Gastrocnemius medialis (tissue), 4 donors: ENCODE measurements at regions not wholly inside any gene's neighbourhood (a gene's known extent, or its start where the extent isn't known, plus 50 kb on each side); places are given as distances from the start of the nearest gene placed in this dataset.

Source experiments
- POLR2A ChIP-seq, 2 donors: fragments of 450-650 bp; IDR thresholded peaks; one replicate each; pipeline ENCODE4 v1.6.1; 2017; ENCODE audit warnings: antibody characterized with exemption in 2 of 2, mild to moderate bottlenecking in 2 of 2, moderate library complexity in 2 of 2
- TF ChIP-seq, protein P1 (sequence below), 5 experiments: fragments of 450-650 bp in 3 of 5; fragments of 200-600 bp in 2 of 5; sonication (generic) in 2 of 5; IDR thresholded peaks in 4 of 5; conservative IDR thresholded peaks in 1 of 5; 1 replicate in 4 of 5; 2 replicates in 1 of 5; pipeline ENCODE4 v1.5.1; 2016 to 2019; ENCODE audit warnings: antibody characterized with exemption in 5 of 5, mild to moderate bottlenecking in 3 of 5, moderate library complexity in 3 of 5

DNA sequence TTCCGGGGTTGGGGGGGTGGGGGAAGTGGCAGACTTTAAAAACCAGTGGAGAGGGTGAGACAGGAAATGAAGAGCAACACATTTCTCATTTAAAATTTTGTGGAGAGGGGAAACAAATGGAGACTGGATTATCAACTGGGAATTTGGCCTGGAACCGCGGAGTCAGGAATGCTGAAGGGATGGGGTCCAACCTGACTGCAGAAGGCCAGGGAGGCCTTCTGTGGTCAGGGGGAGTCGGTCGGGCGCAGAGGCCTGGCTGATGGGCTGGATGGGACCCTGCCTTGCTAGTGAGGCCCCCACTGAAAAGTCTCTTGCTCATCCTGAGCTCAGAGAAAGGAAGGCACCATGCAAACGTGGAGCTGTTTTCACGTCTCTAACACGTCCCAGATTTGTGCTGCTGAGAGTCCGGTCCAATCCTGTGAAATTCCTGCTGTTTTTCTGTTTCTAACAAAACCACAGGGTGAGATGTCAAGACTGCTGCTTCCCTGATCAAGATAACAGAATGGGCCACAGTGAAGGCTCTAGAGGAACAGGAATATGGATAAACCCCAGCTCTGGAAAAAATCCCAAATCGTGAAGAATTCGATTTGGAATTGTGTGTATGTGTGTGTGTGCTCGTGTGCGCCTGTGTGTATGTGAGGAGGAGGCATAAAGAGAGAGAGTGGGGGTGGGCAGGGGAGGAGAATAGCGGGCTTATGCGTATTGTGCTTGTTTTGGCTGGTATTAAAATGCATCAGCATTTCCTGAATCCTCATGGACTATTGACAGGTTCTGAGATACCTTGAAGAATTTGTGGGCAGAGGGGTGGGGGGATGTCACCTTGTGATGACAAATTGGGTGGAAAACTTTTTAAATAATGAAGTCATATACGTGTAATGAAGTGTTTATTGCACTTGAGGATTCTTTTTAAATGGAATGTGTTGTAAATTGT lies 117.4 kb downstream of the NGF start:
- TF ChIP-seq, protein P1, sequence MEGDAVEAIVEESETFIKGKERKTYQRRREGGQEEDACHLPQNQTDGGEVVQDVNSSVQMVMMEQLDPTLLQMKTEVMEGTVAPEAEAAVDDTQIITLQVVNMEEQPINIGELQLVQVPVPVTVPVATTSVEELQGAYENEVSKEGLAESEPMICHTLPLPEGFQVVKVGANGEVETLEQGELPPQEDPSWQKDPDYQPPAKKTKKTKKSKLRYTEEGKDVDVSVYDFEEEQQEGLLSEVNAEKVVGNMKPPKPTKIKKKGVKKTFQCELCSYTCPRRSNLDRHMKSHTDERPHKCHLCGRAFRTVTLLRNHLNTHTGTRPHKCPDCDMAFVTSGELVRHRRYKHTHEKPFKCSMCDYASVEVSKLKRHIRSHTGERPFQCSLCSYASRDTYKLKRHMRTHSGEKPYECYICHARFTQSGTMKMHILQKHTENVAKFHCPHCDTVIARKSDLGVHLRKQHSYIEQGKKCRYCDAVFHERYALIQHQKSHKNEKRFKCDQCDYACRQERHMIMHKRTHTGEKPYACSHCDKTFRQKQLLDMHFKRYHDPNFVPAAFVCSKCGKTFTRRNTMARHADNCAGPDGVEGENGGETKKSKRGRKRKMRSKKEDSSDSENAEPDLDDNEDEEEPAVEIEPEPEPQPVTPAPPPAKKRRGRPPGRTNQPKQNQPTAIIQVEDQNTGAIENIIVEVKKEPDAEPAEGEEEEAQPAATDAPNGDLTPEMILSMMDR (IDR thresholded peaks at IDR 0.05 in 4 of 5, conservative IDR thresholded peaks at IDR 0.05 in 1 of 5), result no peak
- no peak for TF ChIP-seq POLR2A (IDR thresholded peaks at IDR 0.05)
